Glomerular visceral epithelial cell (primary cell): ENCODE measurements at regions not wholly inside any gene's neighbourhood (a gene's known extent, or its start where the extent isn't known, plus 50 kb on each side); places are given as distances from the start of the nearest gene placed in this dataset.

ENCODE experiments used
- DNase-seq: peaks from one replicate; pipeline ENCODE4 v3.0.0-alpha.2; 2016; ENCODE audit errors: extremely low spot score

- no peak for DNase-seq
Measured at GRCh38 chr4:185987961-185988627, 80.9 kb upstream of the TLR3 start.

GRCh38 chr4:185991770-185992169, 77.2 kb upstream of the TLR3 start:
- peak; percentile 11 for DNase-seq

- DNase-seq: no peak
Measured at GRCh38 chr4:185992585-185992984, 76.4 kb upstream of the TLR3 start.

- DNase-seq: no peak
Measured at GRCh38 chr4:185993328-185993973, 75.5 kb upstream of the TLR3 start.

GRCh38 chr4:185994750-185995149, 74.2 kb upstream of the TLR3 start:
- no peak for DNase-seq

- no peak for DNase-seq
Measured at GRCh38 chr4:185995665-185996064, 73.3 kb upstream of the TLR3 start.

- DNase-seq: no peak
Measured at GRCh38 chr4:185997296-185997695, 71.7 kb upstream of the TLR3 start.

- DNase-seq: no peak
Measured at GRCh38 chr4:185998791-185999190, 70.2 kb upstream of the TLR3 start.

- DNase-seq: no peak
Measured at GRCh38 chr4:185999207-185999606, 69.7 kb upstream of the TLR3 start.

GRCh38 chr4:186002853-186003252, 66.1 kb upstream of the TLR3 start:
- DNase-seq: no peak

GRCh38 chr4:186003746-186004145, 65.2 kb upstream of the TLR3 start:
- DNase-seq: no peak

GRCh38 chr4:186008057-186008456, 60.9 kb upstream of the TLR3 start:
- DNase-seq: no peak

GRCh38 chr4:186009976-186010375, 59.0 kb upstream of the TLR3 start:
- DNase-seq: no peak

GRCh38 chr4:186010821-186011220, 58.1 kb upstream of the TLR3 start:
- DNase-seq: no peak

- no peak for DNase-seq
Measured at GRCh38 chr4:186012071-186012470, 56.9 kb upstream of the TLR3 start.

- no peak for DNase-seq
Measured at GRCh38 chr4:186013419-186014186, 55.4 kb upstream of the TLR3 start.

GRCh38 chr4:186015212-186015817, 53.6 kb upstream of the TLR3 start:
- DNase-seq: no peak

GRCh38 chr4:186016796-186017195, 52.2 kb upstream of the TLR3 start:
- no peak for DNase-seq

GRCh38 chr4:186017801-186018200, 51.2 kb upstream of the TLR3 start:
- DNase-seq: no peak

- no peak for DNase-seq
Measured at GRCh38 chr4:186018261-186018660, 50.7 kb upstream of the TLR3 start.

- no peak for DNase-seq
Measured at GRCh38 chr4:186018784-186019183, 50.2 kb upstream of the TLR3 start.
